ENCODE measurements at regions not wholly inside any gene's neighbourhood (a gene's known extent, or its start where the extent isn't known, plus 50 kb on each side); places are given as distances from the start of the nearest gene placed in this dataset.
"Not testable (repeated sequence)": the region's sequence is repeated elsewhere in the genome, so short reads cannot be mapped to it uniquely, and the experiment has no call there.

- no peaks in the 10 kb centered on the region for H3K9me3 ChIP-seq
- 36% methylated on average over 3 of the region's 3 CpGs for WGBS (ENCODE audit: missing lambda C conversion rate)
- no peak for FAIRE-seq
- ChIA-PET POLR2A (no interaction called here), CTCF (interaction anchor here (1.1 kb wide), 1 partner anchor 9 kb away, joined by 3 read pairs; no protein-coding TSS in a partner anchor)
- H3K4me3 ChIP-seq: no peak overlapping the region
- TF ChIP-seq EP300 (IDR thresholded peaks at IDR 0.05) (no peak), CHD2 (IDR thresholded peaks at IDR 0.05; ENCODE audit: low read length, partially characterized antibody) (no peak), HES2 (IDR thresholded peaks at IDR 0.05) (no peak), HOXB5 (CRISPR knock-in tag; IDR thresholded peaks at IDR 0.05) (no peak), CBX2 (IDR thresholded peaks at IDR 0.05; ENCODE audit: borderline replicate concordance, low read depth) (no peak), POLR2A (IDR thresholded peaks at IDR 0.05; ENCODE audit: low read length) (no peak), SMC3 (IDR thresholded peaks at IDR 0.05) (no peak)
- no peak for ATAC-seq
- H3K4me2 ChIP-seq: no peak overlapping the region
- DNase-seq (ENCODE audit: low read depth in 1 of 2, low spot score in 1 of 2): no peak
- H3K27ac ChIP-seq: no peak overlapping the region
- H3K4me1 ChIP-seq: no peaks in the 10 kb centered on the region
Measured at GRCh38 chr12:46901464-46902205, 75.8 kb upstream of the SLC38A4 start.

GRCh38 chr12:46903058-46903457, 77.3 kb upstream of the SLC38A4 start:
- no peak overlapping the region for H3K27ac ChIP-seq
- DNase-seq (ENCODE audit: low read depth in 1 of 2, low spot score in 1 of 2): no peak
- no peak for ATAC-seq
- no peaks in the 10 kb centered on the region for H3K9me3 ChIP-seq
- no peak overlapping the region for H3K4me3 ChIP-seq
- FAIRE-seq: no peak
- 62% methylated on average over 2 of the region's 2 CpGs for WGBS (ENCODE audit: missing lambda C conversion rate)
- no peak overlapping the region for H3K4me2 ChIP-seq
- ChIA-PET POLR2A (no interaction called here), CTCF (no interaction called here)
- TF ChIP-seq HEYL (CRISPR knock-in tag; IDR thresholded peaks at IDR 0.05): no peak
- no peak for TF ChIP-seq E2F6 (IDR thresholded peaks at IDR 0.05; ENCODE audit: borderline replicate concordance, low read depth)
- TF ChIP-seq KDM1A (IDR thresholded peaks at IDR 0.05; ENCODE audit: low read depth): no peak
- TF ChIP-seq CBX2 (IDR thresholded peaks at IDR 0.05; ENCODE audit: borderline replicate concordance, low read depth): no peak
- no peak for TF ChIP-seq ZC3H11A (IDR thresholded peaks at IDR 0.05)
- H3K4me1 ChIP-seq: no peaks in the 10 kb centered on the region

GRCh38 chr12:46904406-46905238, 78.8 kb upstream of the SLC38A4 start:
- FAIRE-seq (no peak), ATAC-seq (no peak), DNase-seq (ENCODE audit: low read depth in 1 of 2, low spot score in 1 of 2) (no peak)
- no peaks in the 10 kb centered on the region for H3K9me3 ChIP-seq
- no peak overlapping the region for H3K4me3 ChIP-seq
- H3K27ac ChIP-seq: no peak overlapping the region
- no peak overlapping the region for H3K4me2 ChIP-seq
- ChIA-PET POLR2A (no interaction called here), CTCF (no interaction called here)
- WGBS (ENCODE audit: missing lambda C conversion rate): 79% methylated on average over 12 of the region's 12 CpGs
- no peak for TF ChIP-seq JUNB (IDR thresholded peaks at IDR 0.05)
- TF ChIP-seq HEYL (CRISPR knock-in tag; IDR thresholded peaks at IDR 0.05): no peak
- TF ChIP-seq HDAC2 (IDR thresholded peaks at IDR 0.05): no peak
- no peak for TF ChIP-seq SMC3 (IDR thresholded peaks at IDR 0.05)
- TF ChIP-seq ZC3H11A (IDR thresholded peaks at IDR 0.05): no peak
- TF ChIP-seq POLR2AphosphoS2 (conservative IDR thresholded peaks at IDR 0.05; ENCODE audit: low read length): no peak
- TF ChIP-seq BHLHE40 (IDR thresholded peaks at IDR 0.05; ENCODE audit: low read depth, low read length): no peak
- TF ChIP-seq TP53 (CRISPR knock-in tag; IDR thresholded peaks at IDR 0.05): no peak
- TF ChIP-seq RCOR1 (IDR thresholded peaks at IDR 0.05; ENCODE audit: low read depth, low read length): no peak
- TF ChIP-seq CBX8 (IDR thresholded peaks at IDR 0.05): no peak
- no peak for TF ChIP-seq HMGXB4 (CRISPR knock-in tag; IDR thresholded peaks at IDR 0.05; ENCODE audit: borderline replicate concordance)
- TF ChIP-seq FOXS1 (CRISPR knock-in tag; IDR thresholded peaks at IDR 0.05): no peak
- TF ChIP-seq HES2 (IDR thresholded peaks at IDR 0.05): no peak
- TF ChIP-seq SREBF2 (IDR thresholded peaks at IDR 0.05): no peak
- TF ChIP-seq GATA3 (IDR thresholded peaks at IDR 0.05; ENCODE audit: borderline replicate concordance): no peak
- no peak for TF ChIP-seq E2F6 (IDR thresholded peaks at IDR 0.05; ENCODE audit: borderline replicate concordance, low read depth)
- H3K4me1 ChIP-seq: no peaks in the 10 kb centered on the region

GRCh38 chr12:46905239-46905627, 79.4 kb upstream of the SLC38A4 start:
- POLR2A ChIA-PET; H3K4me2 ChIP-seq; CTCF ChIA-PET; H3K4me3 ChIP-seq; DNase-seq (ENCODE audit: low read depth in 1 of 2, low spot score in 1 of 2); FAIRE-seq; H3K27ac ChIP-seq; H3K9me3 ChIP-seq; ATAC-seq; H3K4me1 ChIP-seq: not testable (repeated sequence)
- WGBS (ENCODE audit: missing lambda C conversion rate): 51% methylated on average over 4 of the region's 4 CpGs
